H1 (cell line): ENCODE measurements at regions not wholly inside any gene's neighbourhood (a gene's known extent, or its start where the extent isn't known, plus 50 kb on each side); places are given as distances from the start of the nearest gene placed in this dataset.

Experiments
- CTCF ChIA-PET: fragments of 300-600 bp; sonication (Branson Sonifier 250); formaldehyde crosslinking; loops from one replicate; lab custom pipeline; 2021; ENCODE audit not compliant: partially characterized antibody; lab: Charles Lee
- POLR2A ChIA-PET: fragments of 300-600 bp; sonication (Branson Sonifier 250); formaldehyde crosslinking; loops from one replicate; lab custom pipeline; 2021; ENCODE audit warnings: inconsistent platforms; ENCODE audit not compliant: partially characterized antibody; lab: Charles Lee
- DNase-seq, 2 experiments: peaks; one replicate each; pipeline versions ENCODE4 v3.0.0 to v3.0.0-alpha.2; 2010 to 2022; ENCODE audit warnings: low spot score in 2 of 2, low read depth in 1 of 2, mixed read lengths in 1 of 2
- FAIRE-seq: peaks from 2 replicates; lab custom pipeline; 2011; peaks lifted over from hg19 to GRCh38; lab: Jason Lieb, UNC
- H2AFZ ChIP-seq: 2 replicates; pipeline ENCODE4 v1.8.1; 2012; ENCODE audit warnings: low read length, inconsistent platforms
- H2AK5ac ChIP-seq: 2 replicates; pipeline ENCODE4 v1.6.1; 2013; ENCODE audit warnings: low read depth, low read length
- H2BK120ac ChIP-seq: replicated peaks from 2 replicates; pipeline ENCODE3; 2013; ENCODE audit warnings: low read depth, low read length, inconsistent platforms
- H2BK12ac ChIP-seq: 2 replicates; pipeline ENCODE4 v1.6.1; 2013; ENCODE audit warnings: low read depth, low read length
- H2BK15ac ChIP-seq: 2 replicates; pipeline ENCODE4 v1.6.1; 2013; ENCODE audit warnings: low read length
- H2BK20ac ChIP-seq: 2 replicates; pipeline ENCODE4 v1.6.1; 2013; ENCODE audit warnings: low read length
- H2BK5ac ChIP-seq: 2 replicates; pipeline ENCODE4 v1.6.1; 2013; ENCODE audit warnings: low read depth, low read length
- H3K14ac ChIP-seq: 2 replicates; pipeline ENCODE4 v1.6.1; 2013; ENCODE audit warnings: inconsistent platforms; ENCODE audit not compliant: insufficient read length
- H3K18ac ChIP-seq: 2 replicates; pipeline ENCODE4 v1.6.1; 2013; ENCODE audit warnings: low read length; ENCODE audit errors: extremely low read depth
- H3K23ac ChIP-seq: 2 replicates; pipeline ENCODE4 v1.6.1; 2013; ENCODE audit warnings: inconsistent platforms; ENCODE audit not compliant: insufficient read length
- H3K23me2 ChIP-seq: 2 replicates; pipeline ENCODE4 v1.6.1; 2013; ENCODE audit warnings: low read depth, low read length
- H3K27ac ChIP-seq: 2 replicates; pipeline ENCODE4 v1.6.1; 2011; ENCODE audit warnings: low read depth, low read length, inconsistent platforms
- H3K27me3 ChIP-seq, 4 experiments: replicated peaks in 1 of 4; 1 replicate in 1 of 4; 2 replicates in 3 of 4; pipeline versions ENCODE4 v1.6.1 to v1.8.1; 2011 to 2013; ENCODE audit warnings: low read length in 3 of 4, mild to moderate bottlenecking in 3 of 4, inconsistent platforms in 2 of 4, mixed read lengths in 2 of 4, moderate library complexity in 1 of 4; ENCODE audit not compliant: control insufficient read depth in 3 of 4, insufficient read depth in 3 of 4; ENCODE audit errors: extremely low read depth in 1 of 4
- H3K36me3 ChIP-seq, 4 experiments: 2 replicates each; pipeline versions ENCODE4 v1.6.1 to v1.8.1; 2011 to 2013; ENCODE audit warnings: mild to moderate bottlenecking in 4 of 4, low read length in 3 of 4, moderate library complexity in 2 of 4, control low read depth in 1 of 4, inconsistent platforms in 1 of 4; ENCODE audit not compliant: insufficient read depth in 4 of 4, control insufficient read depth in 2 of 4
- H3K4ac ChIP-seq: replicated peaks from 2 replicates; pipeline ENCODE3; 2013; ENCODE audit warnings: low read length, low read depth, mixed read lengths, inconsistent platforms; ENCODE audit not compliant: insufficient read length
- H3K4me1 ChIP-seq, 4 experiments: replicated peaks in 1 of 4; 1 replicate in 1 of 4; 2 replicates in 3 of 4; pipeline versions ENCODE4 v1.6.1 to v1.8.1; 2011 to 2013; ENCODE audit warnings: low read length in 3 of 4, inconsistent platforms in 2 of 4, mixed read lengths in 1 of 4; ENCODE audit not compliant: insufficient read depth in 4 of 4, control insufficient read depth in 3 of 4
- H3K4me2 ChIP-seq, 2 experiments: 2 replicates each; pipeline versions ENCODE4 v1.6.1 to v1.8.1; 2011 to 2013; ENCODE audit warnings: low read depth in 2 of 2, low read length in 2 of 2, control low read depth in 1 of 2, inconsistent platforms in 1 of 2, mild to moderate bottlenecking in 1 of 2; ENCODE audit not compliant: insufficient read depth in 1 of 2
- H3K4me3 ChIP-seq, 4 experiments: fragments of 200-600, 300-600 bp in 1 of 4; sonication (generic), shearing (Covaris generic), sonication (Bioruptor Twin) in 1 of 4; 2 replicates each; pipeline versions ENCODE4 v1.5.1 to v1.8.1; 2011 to 2016; ENCODE audit warnings: low read length in 4 of 4, low read depth in 3 of 4, control low read depth in 2 of 4, inconsistent platforms in 2 of 4, mild to moderate bottlenecking in 2 of 4, mixed read lengths in 1 of 4, moderate library complexity in 1 of 4; ENCODE audit not compliant: insufficient read depth in 2 of 4; ENCODE audit errors: extremely low read depth in 1 of 4
- H3K56ac ChIP-seq: replicated peaks from 2 replicates; pipeline ENCODE3; 2013; ENCODE audit warnings: low read depth, mild to moderate bottlenecking, mixed read lengths, low read length, inconsistent platforms; ENCODE audit not compliant: insufficient read length
- H3K79me1 ChIP-seq: 2 replicates; pipeline ENCODE4 v1.6.1; 2013; ENCODE audit warnings: low read depth, low read length, control low read depth
- H3K79me2 ChIP-seq, 2 experiments: 2 replicates each; pipeline versions ENCODE4 v1.6.1 to v1.8.1; 2012 to 2013; ENCODE audit warnings: low read length in 2 of 2, mild to moderate bottlenecking in 2 of 2, inconsistent platforms in 1 of 2; ENCODE audit not compliant: insufficient read depth in 2 of 2, control insufficient read depth in 1 of 2
- H3K9ac ChIP-seq, 4 experiments: replicated peaks in 1 of 4; 1 replicate in 1 of 4; 2 replicates in 3 of 4; pipeline versions ENCODE4 v1.6.1 to v1.8.1; 2011 to 2013; ENCODE audit warnings: low read depth in 3 of 4, low read length in 3 of 4, control low read depth in 2 of 4, mild to moderate bottlenecking in 2 of 4, moderate library complexity in 2 of 4, inconsistent platforms in 1 of 4; ENCODE audit errors: extremely low read depth in 1 of 4
- H3K9me3 ChIP-seq, 2 experiments: 2 replicates each; pipeline versions ENCODE4 v1.6.1 to v1.8.1; 2012 to 2013; ENCODE audit warnings: mild to moderate bottlenecking in 2 of 2, moderate library complexity in 2 of 2, control low read depth in 1 of 2, inconsistent platforms in 1 of 2, low read depth in 1 of 2, low read length in 1 of 2, mixed read lengths in 1 of 2; ENCODE audit not compliant: insufficient read depth in 2 of 2
- H4K20me1 ChIP-seq, 2 experiments: replicated peaks in 1 of 2; 2 replicates each; pipeline versions ENCODE3 to v1.8.1; 2011 to 2013; ENCODE audit warnings: inconsistent platforms in 2 of 2, low read length in 2 of 2, mild to moderate bottlenecking in 1 of 2; ENCODE audit not compliant: insufficient read depth in 2 of 2, control insufficient read depth in 1 of 2
- H4K5ac ChIP-seq: 2 replicates; pipeline ENCODE4 v1.6.1; 2013; ENCODE audit warnings: low read length, low read depth, mixed read lengths, inconsistent platforms; ENCODE audit not compliant: insufficient read length
- H4K8ac ChIP-seq: 2 replicates; pipeline ENCODE4 v1.8.0; 2013; ENCODE audit warnings: mild to moderate bottlenecking, moderate library complexity, low read length, inconsistent platforms; ENCODE audit not compliant: insufficient read depth; ENCODE audit errors: extremely low read depth
- H4K91ac ChIP-seq: replicated peaks from 2 replicates; pipeline ENCODE3; 2013; ENCODE audit warnings: low read length, mixed read lengths, inconsistent platforms; ENCODE audit not compliant: insufficient read length
- CREB1 ChIP-seq: IDR thresholded peaks from 2 replicates; pipeline ENCODE4 v1.6.1; 2012; ENCODE audit warnings: inconsistent platforms
- CTBP2 ChIP-seq: IDR thresholded peaks from 2 replicates; pipeline ENCODE4 v1.7.0; 2011; ENCODE audit warnings: borderline replicate concordance, mild to moderate bottlenecking, moderate library complexity, mixed read lengths, low read length; ENCODE audit not compliant: insufficient read depth, insufficient read length
- MAFK ChIP-seq: IDR thresholded peaks from 2 replicates; pipeline ENCODE4 v1.6.1; 2012; ENCODE audit warnings: low read depth, mild to moderate bottlenecking, improper control_type of control experiment, low read length
- MAX ChIP-seq: IDR thresholded peaks from 2 replicates; pipeline ENCODE4 v1.6.1; 2012; ENCODE audit warnings: inconsistent platforms
- WGBS, 2 experiments: shearing (Covaris generic) in 1 of 2; methylation state at CpG; one replicate each; pipeline versions ENCODE4 v1.1.6 to v1.1.7; 2013 to 2015; ENCODE audit warnings: low lambda C conversion rate in 2 of 2, mixed read lengths in 2 of 2, inconsistent platforms in 1 of 2, low coverage in 1 of 2, missing lambda C conversion rate in 1 of 2; ENCODE audit not compliant: insufficient replicate concordance in 2 of 2, insufficient coverage in 1 of 2, insufficient read length in 1 of 2; ENCODE audit errors: extremely low coverage in 1 of 2, missing lambda C conversion rate in 1 of 2; 5-methylcytosine and 5-hydroxymethylcytosine counted together

- Histone ChIP-seq H3K9ac (no peak overlapping the region), H2AFZ (no peak overlapping the region), H2BK20ac (no peak overlapping the region), H2BK12ac (no peak overlapping the region), H2BK120ac (no peak overlapping the region), H3K56ac (no peak overlapping the region), H3K4me1 (peaks cover 0 to 5% (median 0%) of the 10 kb centered on the region in 4 experiments; a peak in 1 of 7 replicates), H3K23ac (no peak overlapping the region), H3K4me3 (no peak overlapping the region), H4K20me1 (no peaks in the 10 kb centered on the region), H4K8ac (no peak overlapping the region), H3K4me2 (no peak overlapping the region), H3K36me3 (no peaks in the 10 kb centered on the region), H3K14ac (no peak overlapping the region), H3K23me2 (no peaks in the 10 kb centered on the region), H4K5ac (no peak overlapping the region), H2BK5ac (no peak overlapping the region), H2AK5ac (no peak overlapping the region), H3K18ac (no peak overlapping the region), H3K79me1 (no peaks in the 10 kb centered on the region), H3K27me3 (no peaks in the 10 kb centered on the region), H4K91ac (no peak overlapping the region), H2BK15ac (no peak overlapping the region), H3K4ac (no peak overlapping the region), H3K27ac (no peak overlapping the region), H3K9me3 (no peaks in the 10 kb centered on the region), H3K79me2 (no peaks in the 10 kb centered on the region)
- CTCF ChIA-PET, result interaction anchor here (0.6 to 1.7 kb wide), 4 partner anchors 15 to 1280 kb away, joined by 3 to 5 read pairs (median 3); no protein-coding TSS in a partner anchor
- no peak for FAIRE-seq
- POLR2A ChIA-PET, result interaction anchor here (0.6 kb wide), 1 partner anchor 671 kb away, joined by 4 read pairs; no protein-coding TSS in a partner anchor
- WGBS, 2 experiments, result 98% methylated on average over 2 of the region's 2 CpGs; no CpG with 5 or more reads in 1 of the 2 experiments
- no peak for TF ChIP-seq MAFK
- TF ChIP-seq MAX, result no peak
- TF ChIP-seq CTBP2, result no peak
- TF ChIP-seq CREB1, result no peak
- no peak for DNase-seq
These were observed 1423.8 kb upstream of the MIR17HG start for GRCh38 chr13:89923736-89924135.
